H1 (cell line): ENCODE measurements at regions not wholly inside any gene's neighbourhood (a gene's known extent, or its start where the extent isn't known, plus 50 kb on each side); places are given as distances from the start of the nearest gene placed in this dataset.

Source experiments
- CTCF ChIA-PET: fragments of 300-600 bp; sonication (Branson Sonifier 250); formaldehyde crosslinking; loops from one replicate; lab custom pipeline; 2021; ENCODE audit not compliant: partially characterized antibody; lab: Charles Lee
- POLR2A ChIA-PET: fragments of 300-600 bp; sonication (Branson Sonifier 250); formaldehyde crosslinking; loops from one replicate; lab custom pipeline; 2021; ENCODE audit warnings: inconsistent platforms; ENCODE audit not compliant: partially characterized antibody; lab: Charles Lee
- DNase-seq, 2 experiments: peaks; one replicate each; pipeline versions ENCODE4 v3.0.0 to v3.0.0-alpha.2; 2010 to 2022; ENCODE audit warnings: low spot score in 2 of 2, low read depth in 1 of 2, mixed read lengths in 1 of 2
- FAIRE-seq: peaks from 2 replicates; lab custom pipeline; 2011; peaks lifted over from hg19 to GRCh38; lab: Jason Lieb, UNC
- H2AFZ ChIP-seq: 2 replicates; pipeline ENCODE4 v1.8.1; 2012; ENCODE audit warnings: low read length, inconsistent platforms
- H2AK5ac ChIP-seq: 2 replicates; pipeline ENCODE4 v1.6.1; 2013; ENCODE audit warnings: low read depth, low read length
- H2BK120ac ChIP-seq: replicated peaks from 2 replicates; pipeline ENCODE3; 2013; ENCODE audit warnings: low read depth, low read length, inconsistent platforms
- H2BK12ac ChIP-seq: 2 replicates; pipeline ENCODE4 v1.6.1; 2013; ENCODE audit warnings: low read depth, low read length
- H2BK15ac ChIP-seq: 2 replicates; pipeline ENCODE4 v1.6.1; 2013; ENCODE audit warnings: low read length
- H2BK20ac ChIP-seq: 2 replicates; pipeline ENCODE4 v1.6.1; 2013; ENCODE audit warnings: low read length
- H2BK5ac ChIP-seq: 2 replicates; pipeline ENCODE4 v1.6.1; 2013; ENCODE audit warnings: low read depth, low read length
- H3K14ac ChIP-seq: 2 replicates; pipeline ENCODE4 v1.6.1; 2013; ENCODE audit warnings: inconsistent platforms; ENCODE audit not compliant: insufficient read length
- H3K18ac ChIP-seq: 2 replicates; pipeline ENCODE4 v1.6.1; 2013; ENCODE audit warnings: low read length; ENCODE audit errors: extremely low read depth
- H3K23ac ChIP-seq: 2 replicates; pipeline ENCODE4 v1.6.1; 2013; ENCODE audit warnings: inconsistent platforms; ENCODE audit not compliant: insufficient read length
- H3K23me2 ChIP-seq: 2 replicates; pipeline ENCODE4 v1.6.1; 2013; ENCODE audit warnings: low read depth, low read length
- H3K27ac ChIP-seq: 2 replicates; pipeline ENCODE4 v1.6.1; 2011; ENCODE audit warnings: low read depth, low read length, inconsistent platforms
- H3K27me3 ChIP-seq, 4 experiments: replicated peaks in 1 of 4; 1 replicate in 1 of 4; 2 replicates in 3 of 4; pipeline versions ENCODE4 v1.6.1 to v1.8.1; 2011 to 2013; ENCODE audit warnings: low read length in 3 of 4, mild to moderate bottlenecking in 3 of 4, inconsistent platforms in 2 of 4, mixed read lengths in 2 of 4, moderate library complexity in 1 of 4; ENCODE audit not compliant: control insufficient read depth in 3 of 4, insufficient read depth in 3 of 4; ENCODE audit errors: extremely low read depth in 1 of 4
- H3K36me3 ChIP-seq, 4 experiments: 2 replicates each; pipeline versions ENCODE4 v1.6.1 to v1.8.1; 2011 to 2013; ENCODE audit warnings: mild to moderate bottlenecking in 4 of 4, low read length in 3 of 4, moderate library complexity in 2 of 4, control low read depth in 1 of 4, inconsistent platforms in 1 of 4; ENCODE audit not compliant: insufficient read depth in 4 of 4, control insufficient read depth in 2 of 4
- H3K4ac ChIP-seq: replicated peaks from 2 replicates; pipeline ENCODE3; 2013; ENCODE audit warnings: low read length, low read depth, mixed read lengths, inconsistent platforms; ENCODE audit not compliant: insufficient read length
- H3K4me1 ChIP-seq, 4 experiments: replicated peaks in 1 of 4; 1 replicate in 1 of 4; 2 replicates in 3 of 4; pipeline versions ENCODE4 v1.6.1 to v1.8.1; 2011 to 2013; ENCODE audit warnings: low read length in 3 of 4, inconsistent platforms in 2 of 4, mixed read lengths in 1 of 4; ENCODE audit not compliant: insufficient read depth in 4 of 4, control insufficient read depth in 3 of 4
- H3K4me2 ChIP-seq, 2 experiments: 2 replicates each; pipeline versions ENCODE4 v1.6.1 to v1.8.1; 2011 to 2013; ENCODE audit warnings: low read depth in 2 of 2, low read length in 2 of 2, control low read depth in 1 of 2, inconsistent platforms in 1 of 2, mild to moderate bottlenecking in 1 of 2; ENCODE audit not compliant: insufficient read depth in 1 of 2
- H3K4me3 ChIP-seq, 4 experiments: fragments of 200-600, 300-600 bp in 1 of 4; sonication (generic), shearing (Covaris generic), sonication (Bioruptor Twin) in 1 of 4; 2 replicates each; pipeline versions ENCODE4 v1.5.1 to v1.8.1; 2011 to 2016; ENCODE audit warnings: low read length in 4 of 4, low read depth in 3 of 4, control low read depth in 2 of 4, inconsistent platforms in 2 of 4, mild to moderate bottlenecking in 2 of 4, mixed read lengths in 1 of 4, moderate library complexity in 1 of 4; ENCODE audit not compliant: insufficient read depth in 2 of 4; ENCODE audit errors: extremely low read depth in 1 of 4
- H3K56ac ChIP-seq: replicated peaks from 2 replicates; pipeline ENCODE3; 2013; ENCODE audit warnings: low read depth, mild to moderate bottlenecking, mixed read lengths, low read length, inconsistent platforms; ENCODE audit not compliant: insufficient read length
- H3K79me1 ChIP-seq: 2 replicates; pipeline ENCODE4 v1.6.1; 2013; ENCODE audit warnings: low read depth, low read length, control low read depth
- H3K79me2 ChIP-seq, 2 experiments: 2 replicates each; pipeline versions ENCODE4 v1.6.1 to v1.8.1; 2012 to 2013; ENCODE audit warnings: low read length in 2 of 2, mild to moderate bottlenecking in 2 of 2, inconsistent platforms in 1 of 2; ENCODE audit not compliant: insufficient read depth in 2 of 2, control insufficient read depth in 1 of 2
- H3K9ac ChIP-seq, 4 experiments: replicated peaks in 1 of 4; 1 replicate in 1 of 4; 2 replicates in 3 of 4; pipeline versions ENCODE4 v1.6.1 to v1.8.1; 2011 to 2013; ENCODE audit warnings: low read depth in 3 of 4, low read length in 3 of 4, control low read depth in 2 of 4, mild to moderate bottlenecking in 2 of 4, moderate library complexity in 2 of 4, inconsistent platforms in 1 of 4; ENCODE audit errors: extremely low read depth in 1 of 4
- H3K9me3 ChIP-seq, 2 experiments: 2 replicates each; pipeline versions ENCODE4 v1.6.1 to v1.8.1; 2012 to 2013; ENCODE audit warnings: mild to moderate bottlenecking in 2 of 2, moderate library complexity in 2 of 2, control low read depth in 1 of 2, inconsistent platforms in 1 of 2, low read depth in 1 of 2, low read length in 1 of 2, mixed read lengths in 1 of 2; ENCODE audit not compliant: insufficient read depth in 2 of 2
- H4K20me1 ChIP-seq, 2 experiments: replicated peaks in 1 of 2; 2 replicates each; pipeline versions ENCODE3 to v1.8.1; 2011 to 2013; ENCODE audit warnings: inconsistent platforms in 2 of 2, low read length in 2 of 2, mild to moderate bottlenecking in 1 of 2; ENCODE audit not compliant: insufficient read depth in 2 of 2, control insufficient read depth in 1 of 2
- H4K5ac ChIP-seq: 2 replicates; pipeline ENCODE4 v1.6.1; 2013; ENCODE audit warnings: low read length, low read depth, mixed read lengths, inconsistent platforms; ENCODE audit not compliant: insufficient read length
- H4K8ac ChIP-seq: 2 replicates; pipeline ENCODE4 v1.8.0; 2013; ENCODE audit warnings: mild to moderate bottlenecking, moderate library complexity, low read length, inconsistent platforms; ENCODE audit not compliant: insufficient read depth; ENCODE audit errors: extremely low read depth
- H4K91ac ChIP-seq: replicated peaks from 2 replicates; pipeline ENCODE3; 2013; ENCODE audit warnings: low read length, mixed read lengths, inconsistent platforms; ENCODE audit not compliant: insufficient read length
- ATF3 ChIP-seq: IDR thresholded peaks from 2 replicates; pipeline ENCODE4 v1.6.1; 2011; ENCODE audit warnings: low read depth, mild to moderate bottlenecking, low read length; ENCODE audit not compliant: insufficient read depth
- EP300 ChIP-seq, 2 experiments: IDR thresholded peaks; 1 replicate in 1 of 2; 2 replicates in 1 of 2; pipeline ENCODE4 v1.6.1; 2011 to 2012; ENCODE audit warnings: low read depth in 2 of 2, low read length in 2 of 2, mild to moderate bottlenecking in 2 of 2, borderline replicate concordance in 1 of 2, inconsistent platforms in 1 of 2, moderate library complexity in 1 of 2
- FOSL1 ChIP-seq: IDR thresholded peaks from 2 replicates; pipeline ENCODE4 v1.6.1; 2011; ENCODE audit warnings: mild to moderate bottlenecking, low read depth, low read length, moderate library complexity; ENCODE audit not compliant: insufficient read depth
- MAX ChIP-seq: IDR thresholded peaks from 2 replicates; pipeline ENCODE4 v1.6.1; 2012; ENCODE audit warnings: inconsistent platforms
- NANOG ChIP-seq: IDR thresholded peaks from 2 replicates; pipeline ENCODE4 v1.6.1; 2011; ENCODE audit warnings: low read length, low read depth, mild to moderate bottlenecking, inconsistent platforms; ENCODE audit not compliant: insufficient read depth, poor library complexity, severe bottlenecking
- POLR2A ChIP-seq, 2 experiments: IDR thresholded peaks; 1 replicate in 1 of 2; 2 replicates in 1 of 2; pipeline ENCODE4 v1.6.1; 2011; ENCODE audit warnings: low read depth in 2 of 2, low read length in 2 of 2, mild to moderate bottlenecking in 2 of 2; ENCODE audit errors: control extremely low read depth in 1 of 2
- SAP30 ChIP-seq: fragments of 300-600 bp; sonication (generic); IDR thresholded peaks from 2 replicates; pipeline ENCODE4 v1.7.1; 2012; ENCODE audit warnings: low read length, moderate library complexity, mild to moderate bottlenecking, inconsistent platforms; ENCODE audit not compliant: insufficient read depth, insufficient replicate concordance
- SIRT6 ChIP-seq: IDR thresholded peaks from one replicate; pipeline ENCODE4 v1.7.1; 2012; ENCODE audit warnings: low read length, inconsistent platforms
- SUZ12 ChIP-seq: fragments of 200-600 bp; sonication (generic); IDR thresholded peaks from 2 replicates; pipeline ENCODE4 v1.6.1; 2012; ENCODE audit warnings: mild to moderate bottlenecking, inconsistent platforms, low read length, moderate library complexity, mixed read lengths
- WGBS, 2 experiments: shearing (Covaris generic) in 1 of 2; methylation state at CpG; one replicate each; pipeline versions ENCODE4 v1.1.6 to v1.1.7; 2013 to 2015; ENCODE audit warnings: low lambda C conversion rate in 2 of 2, mixed read lengths in 2 of 2, inconsistent platforms in 1 of 2, low coverage in 1 of 2, missing lambda C conversion rate in 1 of 2; ENCODE audit not compliant: insufficient replicate concordance in 2 of 2, insufficient coverage in 1 of 2, insufficient read length in 1 of 2; ENCODE audit errors: extremely low coverage in 1 of 2, missing lambda C conversion rate in 1 of 2; 5-methylcytosine and 5-hydroxymethylcytosine counted together

- TF ChIP-seq SAP30: no peak
Observed at GRCh38 chr3:148079370-148079769, 618.3 kb upstream of the AGTR1 start (continued).

DNA sequence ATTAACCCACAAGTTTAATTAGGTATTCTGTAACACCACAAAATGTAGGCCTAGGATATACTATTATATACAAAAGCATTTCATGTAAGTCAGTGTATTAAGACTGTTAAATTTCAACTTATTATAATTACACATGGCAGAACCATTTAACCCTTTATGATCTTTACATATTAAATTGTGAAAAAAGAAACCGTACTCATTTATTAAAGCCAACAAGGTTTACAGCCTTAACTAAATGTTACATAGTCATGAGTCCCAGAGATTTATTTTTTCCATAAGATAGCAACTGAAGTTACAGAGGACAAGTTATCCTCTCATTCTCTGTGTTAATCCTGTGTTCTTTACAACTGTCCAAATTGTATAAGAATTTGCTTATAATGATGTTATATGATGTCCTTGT, 615.8 kb upstream of the AGTR1 start:
- H2BK12ac ChIP-seq: no peak overlapping the region
- no peaks in the 10 kb centered on the region for H3K79me1 ChIP-seq
- H3K4ac ChIP-seq: no peak overlapping the region
- H3K27me3 ChIP-seq: no peaks in the 10 kb centered on the region
- no peak overlapping the region for H4K8ac ChIP-seq
- CTCF ChIA-PET: no interaction called here
- H2BK5ac ChIP-seq: no peak overlapping the region
- no peak overlapping the region for H3K4me3 ChIP-seq
- H3K4me2 ChIP-seq: no peak overlapping the region
- H3K56ac ChIP-seq: no peak overlapping the region
- no peaks in the 10 kb centered on the region for H3K79me2 ChIP-seq
- POLR2A ChIA-PET: no interaction called here
- H3K18ac ChIP-seq: no peak overlapping the region
- H2BK15ac ChIP-seq: no peak overlapping the region
- no peak overlapping the region for H4K91ac ChIP-seq
- H4K20me1 ChIP-seq: no peaks in the 10 kb centered on the region
- H3K9ac ChIP-seq: no peak overlapping the region
- no peak overlapping the region for H2AFZ ChIP-seq
- no peak overlapping the region for H3K23ac ChIP-seq
- no peaks in the 10 kb centered on the region for H3K9me3 ChIP-seq
- TF ChIP-seq NANOG (no peak), FOSL1 (no peak), ATF3 (no peak), SUZ12 (no peak), POLR2A (IDR thresholded peaks at IDR 0.05; ENCODE audit: control extremely low read depth in 1 of 2, low read depth in 2 of 2, low read length in 2 of 2) (no peak), MAX (no peak), SIRT6 (no peak), EP300 (IDR thresholded peaks at IDR 0.05; ENCODE audit: borderline replicate concordance in 1 of 2, low read depth in 2 of 2, low read length in 2 of 2) (no peak)
- TF ChIP-seq, all 59 proteins: peak for 0
- Histone ChIP-seq H3K4me1 (no peaks in the 10 kb centered on the region), H2AK5ac (no peak overlapping the region), H2BK120ac (no peak overlapping the region), H3K36me3 (no peaks in the 10 kb centered on the region), H2BK20ac (no peak overlapping the region), H3K27ac (no peak overlapping the region), H3K23me2 (no peaks in the 10 kb centered on the region; the same call in 1 of the 2 replicates), H4K5ac (no peak overlapping the region), H3K14ac (no peak overlapping the region)
- 84% methylated on average over 1 of the region's 1 CpG; no CpG with 5 or more reads in 1 of the 2 experiments for WGBS, 2 experiments
- no peak for DNase-seq
- no peak for FAIRE-seq
